Upper lobe of left lung (tissue), 6 donors: ENCODE measurements at regions not wholly inside any gene's neighbourhood (a gene's known extent, or its start where the extent isn't known, plus 50 kb on each side); places are given as distances from the start of the nearest gene placed in this dataset.
A peak's percentile ranks its signal among the peaks of the same experiment; 100 is the strongest.

Experiments
- ATAC-seq, 2 donors: fragments of 200-7000 bp; cut with Tn5 transposase; one replicate each; pipeline ENCODE4 v1.9.1; 2022; ENCODE audit warnings: mild to moderate bottlenecking in 2 of 2, moderate library complexity in 2 of 2; ENCODE audit not compliant: low FRiP score in 2 of 2
- DNase-seq, 2 donors: peaks; one replicate each; pipeline ENCODE4 v3.0.0-alpha.2; 2019 to 2020
- H3K27ac ChIP-seq, 4 donors: fragments of 200-600 bp; sonication (generic); one replicate each; pipeline ENCODE4 v1.5.1; 2016 to 2019
- H3K27me3 ChIP-seq, 4 donors: fragments of 200-600 bp; sonication (generic); one replicate each; pipeline ENCODE4 v1.5.1; 2017 to 2019
- H3K36me3 ChIP-seq, 4 donors: fragments of 200-600 bp; sonication (generic); one replicate each; pipeline ENCODE4 v1.5.1; 2016 to 2019
- H3K4me1 ChIP-seq, 4 donors: fragments of 200-600 bp; sonication (generic); one replicate each; pipeline ENCODE4 v1.5.1; 2018 to 2019
- H3K4me3 ChIP-seq, 4 donors: fragments of 200-600 bp; sonication (generic); one replicate each; pipeline ENCODE4 v1.5.1; 2017 to 2019; ENCODE audit warnings: mild to moderate bottlenecking in 2 of 4, moderate library complexity in 1 of 4
- H3K9me3 ChIP-seq, 4 donors: fragments of 200-600 bp; sonication (generic); one replicate each; pipeline ENCODE4 v1.5.1; 2018 to 2019
- CTCF ChIP-seq, 6 experiments: fragments of 450-650 bp in 4 of 6; fragments of 200-600 bp in 2 of 6; sonication (generic) in 2 of 6; IDR thresholded peaks; one replicate each; pipeline ENCODE4 v1.5.1; 2016 to 2019; ENCODE audit warnings: antibody characterized with exemption in 6 of 6
- EP300 ChIP-seq, 4 donors: sonication (generic); formaldehyde crosslinking; IDR thresholded peaks; one replicate each; pipeline ENCODE4 v1.5.1; 2017; ENCODE audit warnings: antibody characterized with exemption in 4 of 4, control low read depth in 2 of 4
- POLR2A ChIP-seq, 4 donors: fragments of 450-650 bp; IDR thresholded peaks; one replicate each; pipeline ENCODE4 v1.5.1; 2016 to 2017; ENCODE audit warnings: antibody characterized with exemption in 4 of 4, mild to moderate bottlenecking in 2 of 4
- POLR2AphosphoS5 ChIP-seq, 2 donors: sonication (generic); formaldehyde crosslinking; IDR thresholded peaks; one replicate each; pipeline ENCODE4 v1.5.1; 2017; ENCODE audit warnings: antibody characterized with exemption in 2 of 2
- WGBS, 2 donors: methylation state at CpG; one replicate each; pipeline ENCODE4 v1.1.5; 2017 to 2018; 5-methylcytosine and 5-hydroxymethylcytosine counted together
- donor health status: DM: no; HTN: no; CAD: no; lungs with moderate emphysema.
- donor health status: DM: no; HTN: yes; CAD: no; lungs with severe emphysema.

- no peak overlapping the region for H3K4me3 ChIP-seq
- DNase-seq, result no peak
- no peaks in the 10 kb centered on the region for H3K27me3 ChIP-seq
- TF ChIP-seq POLR2A (IDR thresholded peaks at IDR 0.05) (no peak), EP300 (IDR thresholded peaks at IDR 0.05) (no peak), POLR2AphosphoS5 (IDR thresholded peaks at IDR 0.05) (no peak), CTCF (IDR thresholded peaks at IDR 0.05) (no peak)
- no peaks in the 10 kb centered on the region for H3K36me3 ChIP-seq
- H3K9me3 ChIP-seq, result no peaks in the 10 kb centered on the region
- no peaks in the 10 kb centered on the region for H3K4me1 ChIP-seq
- H3K27ac ChIP-seq, result no peak overlapping the region
- WGBS, 2 donors, result 86 to 87% methylated on average over 23 to 25 of the region's 25 CpGs
- ATAC-seq, result no peak
These were observed 666.4 kb downstream of the BRD1 start for GRCh38 chr22:49161002-49161850.

GRCh38 chr22:49160261-49161001 lies 667.2 kb downstream of the BRD1 start:
- no peaks in the 10 kb centered on the region for H3K4me1 ChIP-seq
- H3K4me3 ChIP-seq, result no peak overlapping the region
- no peaks in the 10 kb centered on the region for H3K9me3 ChIP-seq
- TF ChIP-seq EP300 (IDR thresholded peaks at IDR 0.05), result no peak
- no peak for TF ChIP-seq POLR2A (IDR thresholded peaks at IDR 0.05)
- no peak for ATAC-seq
- no peak for DNase-seq
- H3K27ac ChIP-seq, result no peak overlapping the region
- WGBS, 2 donors, result 81 to 85% methylated on average over 6 to 15 of the region's 19 CpGs
- no peaks in the 10 kb centered on the region for H3K36me3 ChIP-seq
- no peaks in the 10 kb centered on the region for H3K27me3 ChIP-seq

GRCh38 chr22:49159711-49160110 lies 668.0 kb downstream of the BRD1 start:
- no peaks in the 10 kb centered on the region for H3K4me1 ChIP-seq
- no peaks in the 10 kb centered on the region for H3K9me3 ChIP-seq
- no peaks in the 10 kb centered on the region for H3K27me3 ChIP-seq
- no peaks in the 10 kb centered on the region for H3K36me3 ChIP-seq
- no peak for TF ChIP-seq POLR2AphosphoS5 (IDR thresholded peaks at IDR 0.05)
- no peak for TF ChIP-seq EP300 (IDR thresholded peaks at IDR 0.05)
- no peak for TF ChIP-seq CTCF (IDR thresholded peaks at IDR 0.05)
- no peak for TF ChIP-seq POLR2A (IDR thresholded peaks at IDR 0.05)
- no peak overlapping the region for H3K27ac ChIP-seq
- no peak for DNase-seq
- 78 to 81% methylated on average over 7 to 10 of the region's 10 CpGs for WGBS, 2 donors
- ATAC-seq, result no peak
- H3K4me3 ChIP-seq, result no peak overlapping the region

- H3K4me3 ChIP-seq, result no peak overlapping the region
- TF ChIP-seq CTCF (IDR thresholded peaks at IDR 0.05), result no peak
- TF ChIP-seq POLR2AphosphoS5 (IDR thresholded peaks at IDR 0.05), result no peak
- TF ChIP-seq POLR2A (IDR thresholded peaks at IDR 0.05), result no peak
- TF ChIP-seq EP300 (IDR thresholded peaks at IDR 0.05), result no peak
- H3K4me1 ChIP-seq, result no peaks in the 10 kb centered on the region
- H3K9me3 ChIP-seq, result no peaks in the 10 kb centered on the region
- DNase-seq (peak in 1 of 2 donors; percentile 72), ATAC-seq (no peak)
- 66 to 95% methylated on average over 3 to 19 of the region's 19 CpGs for WGBS, 2 donors
- no peaks in the 10 kb centered on the region for H3K36me3 ChIP-seq
- H3K27ac ChIP-seq, result no peak overlapping the region
- H3K27me3 ChIP-seq, result no peaks in the 10 kb centered on the region
These were observed 668.7 kb downstream of the BRD1 start for GRCh38 chr22:49158741-49159564.
